PC-3 (cell line): ENCODE measurements at regions not wholly inside any gene's neighbourhood (a gene's known extent, or its start where the extent isn't known, plus 50 kb on each side); places are given as distances from the start of the nearest gene placed in this dataset.
"Not testable (repeated sequence)": the region's sequence is repeated elsewhere in the genome, so short reads cannot be mapped to it uniquely, and the experiment has no call there.

Experiments
- ATAC-seq: fragments of 200-7000 bp; cut with Tn5 transposase; 2 replicates; pipeline ENCODE4 v1.9.1; 2020; ENCODE audit warnings: mild to moderate bottlenecking, moderate library complexity
- BruUV-seq: library from RNA; stranded (reverse); fragments of 400-500 nt; replicated peaks from 2 replicates; lab custom pipeline; 2021; lab: Mats Ljungman, UMichigan
- CTCF ChIA-PET: fragments of 300-600 bp; sonication (Branson Sonifier 250); formaldehyde crosslinking; loops from one replicate; lab custom pipeline; 2022; ENCODE audit warnings: antibody characterized with exemption; lab: Charles Lee
- POLR2A ChIA-PET: fragments of 300-600 bp; sonication (Branson Sonifier 250); formaldehyde crosslinking; loops from one replicate; lab custom pipeline; 2022; ENCODE audit warnings: antibody characterized with exemption; ENCODE audit not compliant: unreplicated experiment; lab: Charles Lee
- DNase-seq: peaks from one replicate; pipeline ENCODE4 v3.0.0-alpha.2; 2015
- H2AFZ ChIP-seq: fragments of 300-600 bp; sonication (generic); 2 replicates; pipeline ENCODE4 v1.6.0; 2016; ENCODE audit warnings: antibody characterized with exemption, low read length
- H3F3A ChIP-seq: fragments of 300-600 bp; sonication (generic); one replicate; pipeline ENCODE4 v1.6.0; 2017; ENCODE audit warnings: antibody characterized with exemption, low read length, control low read depth, mild to moderate bottlenecking; ENCODE audit not compliant: unreplicated experiment
- H3K27ac ChIP-seq: fragments of 300-600 bp; sonication (generic); 2 replicates; pipeline ENCODE4 v1.5.1; 2016; ENCODE audit warnings: mild to moderate bottlenecking, low read length
- H3K27me3 ChIP-seq: fragments of 300-600 bp; sonication (generic); 2 replicates; pipeline ENCODE4 v1.6.1; 2016; ENCODE audit warnings: low read length, mixed read lengths
- H3K36me3 ChIP-seq: fragments of 300-600 bp; sonication (generic); 2 replicates; pipeline ENCODE4 v1.6.1; 2016; ENCODE audit warnings: low read depth, mixed run types, low read length, mixed read lengths
- H3K4me1 ChIP-seq: fragments of 300-600 bp; sonication (generic); 2 replicates; pipeline ENCODE4 v1.5.1; 2016; ENCODE audit warnings: low read length; ENCODE audit not compliant: insufficient read depth
- H3K4me2 ChIP-seq: fragments of 300-600 bp; sonication (generic); 2 replicates; pipeline ENCODE4 v1.6.0; 2016; ENCODE audit warnings: low read length
- H3K4me3 ChIP-seq: fragments of 300-600 bp; sonication (generic); 2 replicates; pipeline ENCODE4 v1.5.1; 2016; ENCODE audit warnings: mild to moderate bottlenecking, low read length, mixed read lengths
- H3K79me2 ChIP-seq: fragments of 300-600 bp; sonication (generic); 2 replicates; pipeline ENCODE4 v1.6.1; 2017; ENCODE audit warnings: low read length, mixed read lengths
- H3K9ac ChIP-seq: fragments of 300-600 bp; sonication (generic); 2 replicates; pipeline ENCODE4 v1.6.0; 2016; ENCODE audit warnings: mild to moderate bottlenecking, low read length
- H3K9me2 ChIP-seq: fragments of 300-600 bp; sonication (generic); replicated peaks from 2 replicates; pipeline ENCODE4 v1.6.1; 2016; ENCODE audit warnings: mixed run types, low read length, mixed read lengths
- H3K9me3 ChIP-seq: fragments of 300-600 bp; sonication (generic); 2 replicates; pipeline ENCODE4 v1.6.1; 2016; ENCODE audit warnings: low read length, mixed read lengths
- H4K20me1 ChIP-seq: fragments of 300-600 bp; sonication (generic); 2 replicates; pipeline ENCODE4 v1.6.1; 2016; ENCODE audit warnings: low read length, mixed read lengths
- CTCF ChIP-seq: fragments of 300-600 bp; sonication (generic); conservative IDR thresholded peaks from 2 replicates; pipeline ENCODE4 v1.5.1; 2017; ENCODE audit warnings: antibody characterized with exemption, low read depth, mild to moderate bottlenecking, low read length
- EZH2 ChIP-seq: fragments of 300-600 bp; sonication (generic); IDR thresholded peaks from one replicate; pipeline ENCODE4 v1.6.1; 2017; ENCODE audit warnings: antibody characterized with exemption, mild to moderate bottlenecking, low read length; ENCODE audit not compliant: unreplicated experiment
- EZH2phosphoT487 ChIP-seq: fragments of 300-600 bp; sonication (generic); IDR thresholded peaks from 2 replicates; pipeline ENCODE4 v1.6.1; 2018; ENCODE audit warnings: mild to moderate bottlenecking, antibody characterized with exemption, low read length, borderline replicate concordance
- intact Hi-C: fragments of 100-400 bp; cut with micrococcal nuclease; formaldehyde crosslinking; loops from 2 replicates; pipeline ENCODE4 v1.9.0; 2023

GRCh38 chr7:56697058-56697457 lies 435.2 kb downstream of the ZNF479 start:
- ATAC-seq, DNase-seq, H3K27ac ChIP-seq, H3K27me3 ChIP-seq, H3K4me2 ChIP-seq, intact Hi-C loops, H3K9me3 ChIP-seq, H3K36me3 ChIP-seq, H3K4me3 ChIP-seq, H3K79me2 ChIP-seq, H3F3A ChIP-seq, H3K4me1 ChIP-seq, BruUV-seq, H3K9me2 ChIP-seq, H2AFZ ChIP-seq, CTCF ChIA-PET, H3K9ac ChIP-seq, POLR2A ChIA-PET, H4K20me1 ChIP-seq: not testable (repeated sequence)

GRCh38 chr7:56686276-56686859 lies 445.9 kb downstream of the ZNF479 start:
- POLR2A ChIA-PET: no interaction called here
- H3K4me3 ChIP-seq: no peak overlapping the region
- H3K27me3 ChIP-seq: no peaks in the 10 kb centered on the region
- DNase-seq (no peak), ATAC-seq (no peak)
- no peaks in the 10 kb centered on the region for H4K20me1 ChIP-seq
- no peak overlapping the region for H3K27ac ChIP-seq
- no peak overlapping the region for H2AFZ ChIP-seq
- no TSS peak for BruUV-seq
- no peaks in the 10 kb centered on the region for H3F3A ChIP-seq
- H3K36me3 ChIP-seq: no peaks in the 10 kb centered on the region
- TF ChIP-seq EZH2 (no peak), EZH2phosphoT487 (no peak), CTCF (no peak)
- no peak overlapping the region for H3K9ac ChIP-seq
- intact Hi-C loops: no loop called here
- no peaks in the 10 kb centered on the region for H3K9me2 ChIP-seq
- H3K79me2 ChIP-seq: no peaks in the 10 kb centered on the region
- no peaks in the 10 kb centered on the region for H3K4me1 ChIP-seq
- H3K9me3 ChIP-seq: peaks cover 8% of the 10 kb centered on the region; the same call in 1 of the 2 replicates
- CTCF ChIA-PET: no interaction called here
- no peak overlapping the region for H3K4me2 ChIP-seq

- Histone ChIP-seq H3K4me1 (no peaks in the 10 kb centered on the region), H3K9me3 (peaks cover 37% of the 10 kb centered on the region; the same call in 1 of the 2 replicates), H3K27me3 (no peaks in the 10 kb centered on the region), H3K79me2 (no peaks in the 10 kb centered on the region), H2AFZ (no peak overlapping the region), H3F3A (no peaks in the 10 kb centered on the region), H3K27ac (no peak overlapping the region), H3K9me2 (no peaks in the 10 kb centered on the region), H3K4me3 (no peak overlapping the region), H3K9ac (no peak overlapping the region), H3K36me3 (no peaks in the 10 kb centered on the region), H4K20me1 (no peaks in the 10 kb centered on the region), H3K4me2 (no peak overlapping the region)
- TF ChIP-seq EZH2phosphoT487 (no peak), CTCF (no peak), EZH2 (no peak)
- ATAC-seq (no peak), DNase-seq (no peak)
- ChIA-PET CTCF (no interaction called here), POLR2A (no interaction called here)
- no TSS peak for BruUV-seq
- intact Hi-C loops: no loop called here
These were observed 493.0 kb downstream of the ZNF479 start for GRCh38 chr7:56639173-56639746.
